ENCODE measurements at regions not wholly inside any gene's neighbourhood (a gene's known extent, or its start where the extent isn't known, plus 50 kb on each side); places are given as distances from the start of the nearest gene placed in this dataset.

DNA sequence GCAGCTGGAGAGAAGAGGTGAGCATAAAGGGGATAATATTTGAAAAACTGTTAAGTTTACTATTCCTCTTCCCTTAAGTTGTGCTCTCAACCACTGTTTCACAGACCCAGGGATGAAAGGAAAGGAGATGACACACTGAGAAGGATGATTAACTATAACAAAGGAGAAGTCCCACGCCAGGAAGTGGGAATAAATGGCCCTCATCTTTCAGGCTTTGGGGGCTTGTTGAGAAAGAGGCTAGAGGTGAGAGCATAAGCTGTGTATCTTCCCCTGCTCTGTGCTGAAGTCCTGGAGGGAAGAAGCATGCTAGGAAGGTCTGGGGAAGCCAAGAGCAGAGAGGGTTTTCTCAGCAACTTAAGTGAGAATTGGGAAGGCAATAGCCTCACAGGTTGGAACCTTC lies 399.1 kb upstream of the ATP5MC3 start:
- H3K27me3 ChIP-seq (replicated peaks; ENCODE audit: control insufficient read depth, insufficient read depth, low read length, poor library complexity, severe bottlenecking): no peaks in the 10 kb centered on the region
- H3K4me3 ChIP-seq (ENCODE audit: insufficient read depth, low read depth, low read length, poor library complexity, severe bottlenecking): no peak overlapping the region
- no peaks in the 10 kb centered on the region for H3K9me3 ChIP-seq (ENCODE audit: control insufficient read depth, low read length)
- DNase-seq: no peak
- H3K36me3 ChIP-seq (ENCODE audit: control insufficient read depth, insufficient read depth, low read length): no peaks in the 10 kb centered on the region
- no peaks in the 10 kb centered on the region for H3K4me1 ChIP-seq (ENCODE audit: control insufficient read depth, insufficient read depth, low read length, poor library complexity, severe bottlenecking)
- no peak overlapping the region for H3K27ac ChIP-seq (ENCODE audit: insufficient read depth, low read length, poor library complexity, severe bottlenecking)

DNA sequence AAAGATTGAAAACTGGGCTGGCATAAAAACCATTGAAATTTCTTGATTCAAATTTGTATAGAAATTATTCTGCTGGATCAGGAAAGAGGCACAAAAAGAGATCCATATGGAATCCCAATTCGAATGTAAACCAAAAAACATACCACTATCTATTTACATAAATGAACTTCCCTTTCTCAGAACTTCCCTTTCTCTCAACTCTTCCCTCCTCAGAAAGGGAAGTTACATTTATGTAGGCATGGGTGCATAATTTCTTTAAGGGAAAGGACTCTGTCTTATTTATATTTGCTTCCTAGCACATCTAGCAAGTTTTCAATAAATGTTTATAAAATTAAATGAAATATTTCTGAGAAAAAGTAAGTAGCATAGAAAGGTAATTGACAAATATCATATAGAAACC lies 398.1 kb upstream of the ATP5MC3 start:
- H3K4me1 ChIP-seq (ENCODE audit: control insufficient read depth, insufficient read depth, low read length, poor library complexity, severe bottlenecking): no peaks in the 10 kb centered on the region
- H3K27me3 ChIP-seq (replicated peaks; ENCODE audit: control insufficient read depth, insufficient read depth, low read length, poor library complexity, severe bottlenecking): no peaks in the 10 kb centered on the region
- no peak for DNase-seq
- no peak overlapping the region for H3K4me3 ChIP-seq (ENCODE audit: insufficient read depth, low read depth, low read length, poor library complexity, severe bottlenecking)
- no peaks in the 10 kb centered on the region for H3K9me3 ChIP-seq (ENCODE audit: control insufficient read depth, low read length)
- H3K36me3 ChIP-seq (ENCODE audit: control insufficient read depth, insufficient read depth, low read length): no peaks in the 10 kb centered on the region
- H3K27ac ChIP-seq (ENCODE audit: insufficient read depth, low read length, poor library complexity, severe bottlenecking): no peak overlapping the region

- Histone ChIP-seq H3K27me3 (replicated peaks; ENCODE audit: control insufficient read depth, insufficient read depth, low read length, poor library complexity, severe bottlenecking) (no peaks in the 10 kb centered on the region), H3K9me3 (ENCODE audit: control insufficient read depth, low read length) (no peaks in the 10 kb centered on the region), H3K4me1 (ENCODE audit: control insufficient read depth, insufficient read depth, low read length, poor library complexity, severe bottlenecking) (no peaks in the 10 kb centered on the region), H3K27ac (ENCODE audit: insufficient read depth, low read length, poor library complexity, severe bottlenecking) (no peak overlapping the region), H3K36me3 (ENCODE audit: control insufficient read depth, insufficient read depth, low read length) (no peaks in the 10 kb centered on the region), H3K4me3 (ENCODE audit: insufficient read depth, low read depth, low read length, poor library complexity, severe bottlenecking) (no peak overlapping the region)
- no peak for DNase-seq
Measured at GRCh38 chr2:175577368-175577970, 396.0 kb upstream of the ATP5MC3 start.

DNA sequence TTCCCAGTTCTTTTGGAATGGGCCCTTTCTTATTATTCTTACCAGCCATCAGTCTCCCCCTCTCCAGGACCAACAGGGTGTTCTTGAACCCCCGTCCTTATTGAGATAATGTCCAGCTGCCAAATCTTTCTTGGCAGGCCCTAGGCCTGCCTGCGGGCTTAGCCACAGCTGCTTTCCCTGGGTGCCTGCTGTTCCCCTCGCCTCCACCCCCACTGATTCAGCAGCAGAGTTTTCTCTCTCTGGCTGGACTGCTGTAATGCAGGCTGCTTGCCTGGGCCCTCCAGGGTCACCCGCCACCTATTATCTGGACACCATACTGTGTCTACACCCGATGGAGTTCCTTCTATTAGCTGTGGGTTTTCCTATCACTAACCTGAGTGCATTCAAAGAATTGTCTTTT lies 395.4 kb upstream of the ATP5MC3 start:
- no peak overlapping the region for H3K27ac ChIP-seq (ENCODE audit: insufficient read depth, low read length, poor library complexity, severe bottlenecking)
- H3K9me3 ChIP-seq (ENCODE audit: control insufficient read depth, low read length): no peaks in the 10 kb centered on the region
- DNase-seq: no peak
- no peaks in the 10 kb centered on the region for H3K27me3 ChIP-seq (replicated peaks; ENCODE audit: control insufficient read depth, insufficient read depth, low read length, poor library complexity, severe bottlenecking)
- H3K36me3 ChIP-seq (ENCODE audit: control insufficient read depth, insufficient read depth, low read length): no peaks in the 10 kb centered on the region
- no peak overlapping the region for H3K4me3 ChIP-seq (ENCODE audit: insufficient read depth, low read depth, low read length, poor library complexity, severe bottlenecking)
- H3K4me1 ChIP-seq (ENCODE audit: control insufficient read depth, insufficient read depth, low read length, poor library complexity, severe bottlenecking): no peaks in the 10 kb centered on the region

DNA sequence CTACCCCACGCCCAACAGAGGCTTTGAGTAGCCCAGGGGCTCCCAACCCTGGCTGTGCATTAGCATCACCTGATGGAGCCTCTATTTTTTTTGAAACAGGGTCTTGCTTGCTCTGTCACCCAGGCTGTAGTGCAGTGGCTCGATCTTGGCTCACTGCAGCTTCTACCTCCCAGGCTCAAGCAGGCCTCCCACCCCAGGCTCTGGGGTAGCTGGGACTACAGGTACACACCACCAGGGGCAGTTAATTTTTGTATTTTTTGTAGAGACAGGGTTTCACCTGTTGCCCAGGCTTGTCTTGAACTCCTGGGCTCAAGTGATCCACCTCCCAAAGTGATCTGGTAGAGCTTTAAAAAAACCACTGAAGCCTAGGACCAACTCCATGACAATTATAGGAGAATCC lies 394.8 kb upstream of the ATP5MC3 start:
- Histone ChIP-seq H3K9me3 (ENCODE audit: control insufficient read depth, low read length) (no peaks in the 10 kb centered on the region), H3K27ac (ENCODE audit: insufficient read depth, low read length, poor library complexity, severe bottlenecking) (no peak overlapping the region), H3K36me3 (ENCODE audit: control insufficient read depth, insufficient read depth, low read length) (no peaks in the 10 kb centered on the region), H3K4me1 (ENCODE audit: control insufficient read depth, insufficient read depth, low read length, poor library complexity, severe bottlenecking) (no peaks in the 10 kb centered on the region), H3K4me3 (ENCODE audit: insufficient read depth, low read depth, low read length, poor library complexity, severe bottlenecking) (no peak overlapping the region), H3K27me3 (replicated peaks; ENCODE audit: control insufficient read depth, insufficient read depth, low read length, poor library complexity, severe bottlenecking) (no peaks in the 10 kb centered on the region)
- no peak for DNase-seq

GRCh38 chr2:175575346-175576258 lies 394.1 kb upstream of the ATP5MC3 start:
- H3K4me1 ChIP-seq (ENCODE audit: control insufficient read depth, insufficient read depth, low read length, poor library complexity, severe bottlenecking): no peaks in the 10 kb centered on the region

GRCh38 chr2:175574069-175574468 lies 392.6 kb upstream of the ATP5MC3 start:
- H3K4me3 ChIP-seq (ENCODE audit: insufficient read depth, low read depth, low read length, poor library complexity, severe bottlenecking): no peak overlapping the region
- H3K27me3 ChIP-seq (replicated peaks; ENCODE audit: control insufficient read depth, insufficient read depth, low read length, poor library complexity, severe bottlenecking): no peaks in the 10 kb centered on the region
- DNase-seq: no peak
- H3K4me1 ChIP-seq (ENCODE audit: control insufficient read depth, insufficient read depth, low read length, poor library complexity, severe bottlenecking): no peaks in the 10 kb centered on the region
- H3K9me3 ChIP-seq (ENCODE audit: control insufficient read depth, low read length): no peaks in the 10 kb centered on the region
- no peak overlapping the region for H3K27ac ChIP-seq (ENCODE audit: insufficient read depth, low read length, poor library complexity, severe bottlenecking)
- H3K36me3 ChIP-seq (ENCODE audit: control insufficient read depth, insufficient read depth, low read length): no peaks in the 10 kb centered on the region

More at GRCh38 chr2:175575346-175576258, 394.1 kb upstream of the ATP5MC3 start:
- no peaks in the 10 kb centered on the region for H3K27me3 ChIP-seq (replicated peaks; ENCODE audit: control insufficient read depth, insufficient read depth, low read length, poor library complexity, severe bottlenecking)
- no peak overlapping the region for H3K4me3 ChIP-seq (ENCODE audit: insufficient read depth, low read depth, low read length, poor library complexity, severe bottlenecking)
- no peak for DNase-seq
- H3K27ac ChIP-seq (ENCODE audit: insufficient read depth, low read length, poor library complexity, severe bottlenecking): no peak overlapping the region
- no peaks in the 10 kb centered on the region for H3K9me3 ChIP-seq (ENCODE audit: control insufficient read depth, low read length)
- no peaks in the 10 kb centered on the region for H3K36me3 ChIP-seq (ENCODE audit: control insufficient read depth, insufficient read depth, low read length)

DNA sequence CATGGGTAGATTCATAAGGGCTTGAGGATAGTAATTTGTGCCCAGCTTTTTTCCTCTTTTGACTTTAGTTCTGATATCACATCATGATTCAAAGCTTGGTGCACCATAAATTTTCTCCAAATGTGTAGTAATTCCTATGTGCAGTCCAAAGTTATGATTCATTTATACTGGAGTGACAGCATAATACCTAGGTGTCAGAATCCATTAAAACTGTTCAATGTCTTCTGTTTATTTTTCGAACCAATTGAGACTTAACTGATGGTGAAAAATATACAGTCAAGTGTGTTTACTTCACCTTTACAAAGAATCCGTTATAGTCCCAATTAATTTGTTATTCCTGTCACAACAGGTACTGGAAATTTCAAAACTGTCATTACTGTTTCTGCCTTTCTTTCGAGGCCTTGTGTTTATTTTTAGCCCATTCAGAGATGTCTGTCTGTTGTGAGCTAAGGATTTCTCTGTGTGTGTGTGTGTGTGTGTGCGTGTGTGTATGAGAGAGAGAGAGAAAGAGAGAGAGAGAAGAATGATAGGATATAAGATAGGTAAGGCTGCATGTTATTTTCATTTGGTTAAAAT lies 389.7 kb upstream of the ATP5MC3 start:
- Histone ChIP-seq H3K4me1 (ENCODE audit: control insufficient read depth, insufficient read depth, low read length, poor library complexity, severe bottlenecking) (no peaks in the 10 kb centered on the region), H3K9me3 (ENCODE audit: control insufficient read depth, low read length) (no peaks in the 10 kb centered on the region), H3K27me3 (replicated peaks; ENCODE audit: control insufficient read depth, insufficient read depth, low read length, poor library complexity, severe bottlenecking) (no peaks in the 10 kb centered on the region), H3K4me3 (ENCODE audit: insufficient read depth, low read depth, low read length, poor library complexity, severe bottlenecking) (no peak overlapping the region), H3K27ac (ENCODE audit: insufficient read depth, low read length, poor library complexity, severe bottlenecking) (no peak overlapping the region), H3K36me3 (ENCODE audit: control insufficient read depth, insufficient read depth, low read length) (no peaks in the 10 kb centered on the region)
- no peak for DNase-seq

GRCh38 chr2:175568109-175568730 lies 386.7 kb upstream of the ATP5MC3 start:
- H3K9me3 ChIP-seq (ENCODE audit: control insufficient read depth, low read length): no peaks in the 10 kb centered on the region
- DNase-seq: no peak
- no peak overlapping the region for H3K4me3 ChIP-seq (ENCODE audit: insufficient read depth, low read depth, low read length, poor library complexity, severe bottlenecking)
- no peaks in the 10 kb centered on the region for H3K4me1 ChIP-seq (ENCODE audit: control insufficient read depth, insufficient read depth, low read length, poor library complexity, severe bottlenecking)
- no peak overlapping the region for H3K27ac ChIP-seq (ENCODE audit: insufficient read depth, low read length, poor library complexity, severe bottlenecking)
- no peaks in the 10 kb centered on the region for H3K27me3 ChIP-seq (replicated peaks; ENCODE audit: control insufficient read depth, insufficient read depth, low read length, poor library complexity, severe bottlenecking)
- H3K36me3 ChIP-seq (ENCODE audit: control insufficient read depth, insufficient read depth, low read length): no peaks in the 10 kb centered on the region
